Hepatocyte (in vitro differentiated cells): ENCODE measurements at regions not wholly inside any gene's neighbourhood (a gene's known extent, or its start where the extent isn't known, plus 50 kb on each side); places are given as distances from the start of the nearest gene placed in this dataset.

Experiments used
- DNase-seq: peaks from one replicate; pipeline ENCODE4 v3.0.0-alpha.2; 2016; ENCODE audit warnings: low spot score
- H2AFZ ChIP-seq: fragments of 200-600 bp; sonication (generic); 2 replicates; pipeline ENCODE4 v1.6.0; 2016; ENCODE audit warnings: antibody characterized with exemption, mild to moderate bottlenecking
- H3K27ac ChIP-seq: fragments of 200-600 bp; sonication (generic); 2 replicates; pipeline ENCODE4 v1.5.1; 2016; ENCODE audit warnings: mild to moderate bottlenecking
- H3K27me3 ChIP-seq: fragments of 200-600 bp; sonication (generic); 2 replicates; pipeline ENCODE4 v1.6.1; 2016
- H3K36me3 ChIP-seq: fragments of 200-600 bp; sonication (generic); replicated peaks from 2 replicates; pipeline ENCODE4 v1.5.1; 2016; ENCODE audit warnings: low read depth; ENCODE audit not compliant: insufficient read depth
- H3K4me1 ChIP-seq: fragments of 200-600 bp; sonication (generic); 2 replicates; pipeline ENCODE4 v1.5.1; 2016; ENCODE audit warnings: mild to moderate bottlenecking, moderate library complexity; ENCODE audit not compliant: insufficient read depth
- H3K4me2 ChIP-seq: fragments of 200-600 bp; sonication (generic); 2 replicates; pipeline ENCODE4 v1.6.0; 2016
- H3K4me3 ChIP-seq: fragments of 200-600 bp; sonication (generic); 2 replicates; pipeline ENCODE4 v1.5.1; 2016; ENCODE audit warnings: mild to moderate bottlenecking
- H3K79me2 ChIP-seq: fragments of 200-600 bp; sonication (generic); 2 replicates; pipeline ENCODE4 v1.6.0; 2017; ENCODE audit warnings: mild to moderate bottlenecking
- H3K9me2 ChIP-seq: fragments of 200-600 bp; sonication (generic); replicated peaks from 2 replicates; pipeline ENCODE4 v1.6.0; 2017; ENCODE audit warnings: mild to moderate bottlenecking; ENCODE audit not compliant: insufficient read depth
- H3K9me3 ChIP-seq: fragments of 200-600 bp; sonication (generic); 2 replicates; pipeline ENCODE4 v1.5.1; 2016; ENCODE audit warnings: low read depth, mild to moderate bottlenecking
- H4K20me1 ChIP-seq: fragments of 200-600 bp; sonication (generic); 2 replicates; pipeline ENCODE4 v1.6.0; 2016; ENCODE audit warnings: mild to moderate bottlenecking; ENCODE audit not compliant: insufficient read depth, poor library complexity, severe bottlenecking
- EZH2 ChIP-seq: fragments of 200-600 bp; sonication (generic); IDR thresholded peaks from 2 replicates; pipeline ENCODE4 v1.6.1; 2016; ENCODE audit warnings: antibody characterized with exemption, mild to moderate bottlenecking, borderline replicate concordance
- EZH2phosphoT487 ChIP-seq: fragments of 200-600 bp; sonication (generic); IDR thresholded peaks from one replicate; pipeline ENCODE4 v1.6.1; 2018; ENCODE audit warnings: antibody characterized with exemption, mild to moderate bottlenecking, low read depth, moderate library complexity; ENCODE audit not compliant: unreplicated experiment, severe bottlenecking
- WGBS: methylation state at CpG from one replicate; pipeline ENCODE4 v1.1.6; 2016; ENCODE audit warnings: low lambda C conversion rate; ENCODE audit errors: missing lambda C conversion rate; 5-methylcytosine and 5-hydroxymethylcytosine counted together
- TF ChIP-seq, protein P1 (sequence below): fragments of 200-600 bp; sonication (generic); IDR thresholded peaks from 2 replicates; pipeline ENCODE4 v1.5.1; 2016; ENCODE audit warnings: antibody characterized with exemption, mild to moderate bottlenecking; ENCODE audit not compliant: poor library complexity

DNA sequence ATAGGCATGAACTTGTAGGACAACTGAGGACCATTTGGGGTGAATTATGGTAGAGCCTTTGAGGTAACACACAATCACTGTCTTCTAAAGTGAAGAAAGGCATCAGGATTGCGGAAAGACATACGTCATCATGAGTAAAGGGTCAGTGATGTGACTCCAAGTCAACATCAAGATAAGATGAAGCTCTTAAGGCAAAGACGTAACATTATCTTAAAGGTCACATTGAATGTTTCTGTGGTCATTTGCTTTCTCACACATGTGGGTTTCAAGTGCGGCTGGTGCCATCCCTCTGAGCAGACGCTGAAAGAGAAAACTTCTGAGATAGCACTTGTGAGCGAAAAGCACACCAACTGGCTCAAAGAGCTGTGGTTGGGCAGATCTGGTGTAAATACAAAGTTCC, 63.3 kb upstream of the GRAMD2B start:
- H3K9me3 ChIP-seq: no peaks in the 10 kb centered on the region
- TF ChIP-seq EZH2phosphoT487 (no peak), EZH2 (no peak)
- TF ChIP-seq, protein P1, sequence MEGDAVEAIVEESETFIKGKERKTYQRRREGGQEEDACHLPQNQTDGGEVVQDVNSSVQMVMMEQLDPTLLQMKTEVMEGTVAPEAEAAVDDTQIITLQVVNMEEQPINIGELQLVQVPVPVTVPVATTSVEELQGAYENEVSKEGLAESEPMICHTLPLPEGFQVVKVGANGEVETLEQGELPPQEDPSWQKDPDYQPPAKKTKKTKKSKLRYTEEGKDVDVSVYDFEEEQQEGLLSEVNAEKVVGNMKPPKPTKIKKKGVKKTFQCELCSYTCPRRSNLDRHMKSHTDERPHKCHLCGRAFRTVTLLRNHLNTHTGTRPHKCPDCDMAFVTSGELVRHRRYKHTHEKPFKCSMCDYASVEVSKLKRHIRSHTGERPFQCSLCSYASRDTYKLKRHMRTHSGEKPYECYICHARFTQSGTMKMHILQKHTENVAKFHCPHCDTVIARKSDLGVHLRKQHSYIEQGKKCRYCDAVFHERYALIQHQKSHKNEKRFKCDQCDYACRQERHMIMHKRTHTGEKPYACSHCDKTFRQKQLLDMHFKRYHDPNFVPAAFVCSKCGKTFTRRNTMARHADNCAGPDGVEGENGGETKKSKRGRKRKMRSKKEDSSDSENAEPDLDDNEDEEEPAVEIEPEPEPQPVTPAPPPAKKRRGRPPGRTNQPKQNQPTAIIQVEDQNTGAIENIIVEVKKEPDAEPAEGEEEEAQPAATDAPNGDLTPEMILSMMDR: no peak
- no peaks in the 10 kb centered on the region for H3K79me2 ChIP-seq
- no peak overlapping the region for H2AFZ ChIP-seq
- H3K27ac ChIP-seq: no peak overlapping the region
- no peak overlapping the region for H3K4me2 ChIP-seq
- no peaks in the 10 kb centered on the region for H3K4me1 ChIP-seq
- H3K9me2 ChIP-seq: no peaks in the 10 kb centered on the region
- no peaks in the 10 kb centered on the region for H4K20me1 ChIP-seq
- DNase-seq: no peak
- no peaks in the 10 kb centered on the region for H3K36me3 ChIP-seq
- no peak overlapping the region for H3K4me3 ChIP-seq
- H3K27me3 ChIP-seq: no peaks in the 10 kb centered on the region
- 87% methylated on average over 6 of the region's 6 CpGs for WGBS

DNA sequence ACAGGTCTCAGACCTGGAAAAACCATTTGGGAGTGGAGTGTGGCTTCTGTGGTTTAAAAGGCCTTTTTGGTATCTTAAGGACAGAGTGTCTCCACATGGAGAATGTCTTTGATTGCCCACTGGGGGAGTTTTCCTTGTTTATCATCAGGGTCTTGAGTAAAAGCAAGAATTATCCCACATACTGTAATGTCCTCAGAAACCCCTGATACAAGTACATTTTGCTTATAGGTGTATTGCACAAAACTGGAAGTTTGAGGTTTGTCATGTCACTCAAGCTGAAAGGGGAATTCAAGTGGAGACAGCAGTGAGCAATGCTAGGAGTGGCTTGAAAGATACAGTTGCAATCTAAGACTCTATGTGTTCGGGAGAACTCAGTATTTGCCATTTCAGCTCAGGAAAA, 62.7 kb upstream of the GRAMD2B start:
- no peak for TF ChIP-seq EZH2phosphoT487
- TF ChIP-seq, protein P1: no peak
- no peak for TF ChIP-seq EZH2
- no peaks in the 10 kb centered on the region for H3K9me3 ChIP-seq
- H3K4me1 ChIP-seq: no peaks in the 10 kb centered on the region
- no peak overlapping the region for H3K4me3 ChIP-seq
- no peak overlapping the region for H3K27ac ChIP-seq
- H3K9me2 ChIP-seq: no peaks in the 10 kb centered on the region
- H2AFZ ChIP-seq: no peak overlapping the region
- H3K79me2 ChIP-seq: no peaks in the 10 kb centered on the region
- H3K36me3 ChIP-seq: no peaks in the 10 kb centered on the region
- H4K20me1 ChIP-seq: no peaks in the 10 kb centered on the region
- no peaks in the 10 kb centered on the region for H3K27me3 ChIP-seq
- no peak for DNase-seq
- H3K4me2 ChIP-seq: no peak overlapping the region
- 85% methylated on average over 1 of the region's 1 CpG for WGBS

DNA sequence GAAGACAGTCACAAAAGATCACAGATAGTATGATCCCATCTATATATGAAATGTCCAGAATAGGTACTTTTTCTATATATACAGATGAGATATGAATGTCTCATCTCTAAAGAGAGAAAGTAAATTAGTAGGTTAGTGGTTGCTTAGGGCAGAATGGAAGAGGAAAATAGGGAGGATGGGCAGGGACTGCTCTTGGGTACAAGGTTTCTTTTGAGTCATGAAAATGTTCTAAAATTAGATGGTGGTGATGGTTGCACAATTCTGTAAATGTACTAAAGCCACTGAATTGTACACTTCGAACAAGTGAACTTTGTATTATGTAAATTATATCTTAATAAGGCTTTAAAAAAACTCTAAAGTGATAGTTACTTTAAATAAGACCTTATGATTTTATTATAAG, 59.6 kb upstream of the GRAMD2B start:
- no peaks in the 10 kb centered on the region for H4K20me1 ChIP-seq
- no peak overlapping the region for H3K4me2 ChIP-seq
- TF ChIP-seq EZH2phosphoT487 (no peak), EZH2 (no peak)
- TF ChIP-seq, protein P1: no peak
- no peaks in the 10 kb centered on the region for H3K9me3 ChIP-seq
- no peak overlapping the region for H2AFZ ChIP-seq
- no peaks in the 10 kb centered on the region for H3K36me3 ChIP-seq
- peaks cover 19% of the 10 kb centered on the region for H3K4me1 ChIP-seq
- H3K79me2 ChIP-seq: no peaks in the 10 kb centered on the region
- WGBS: 61% methylated on average over 1 of the region's 1 CpG
- H3K9me2 ChIP-seq: no peaks in the 10 kb centered on the region
- H3K4me3 ChIP-seq: no peak overlapping the region
- H3K27me3 ChIP-seq: no peaks in the 10 kb centered on the region
- no peak overlapping the region for H3K27ac ChIP-seq
- DNase-seq: peak; percentile 43
